Erythroblast (primary cell): ENCODE measurements at regions not wholly inside any gene's neighbourhood (a gene's known extent, or its start where the extent isn't known, plus 50 kb on each side); places are given as distances from the start of the nearest gene placed in this dataset.

ENCODE experiments used
- GATA1 ChIP-seq: IDR thresholded peaks from 2 replicates; pipeline ENCODE4 v1.6.1; 2011; ENCODE audit warnings: low read depth, mild to moderate bottlenecking, control low read depth, low read length, moderate library complexity
- POLR2A ChIP-seq: IDR thresholded peaks from 2 replicates; pipeline ENCODE4 v1.6.1; 2011; ENCODE audit warnings: mild to moderate bottlenecking, low read length

- no peak for TF ChIP-seq POLR2A
- TF ChIP-seq GATA1: no peak
Measured at GRCh38 chr13:103437651-103438050, 371.4 kb upstream of the SLC10A2 start.
